SK-N-SH (cell line): ENCODE measurements at regions not wholly inside any gene's neighbourhood (a gene's known extent, or its start where the extent isn't known, plus 50 kb on each side); places are given as distances from the start of the nearest gene placed in this dataset.

Experiments used
- CTCF ChIA-PET: fragments of 300-600, 350-600 bp; formaldehyde crosslinking; extraction: SDS; loops from one replicate; lab custom pipeline; 2021; lab: Yijun Ruan, JAX
- POLR2A ChIA-PET: fragments of 350-600 bp; sonication (Branson Sonifier 250); formaldehyde crosslinking; extraction: SDS; loops from one replicate; lab custom pipeline; 2020; ENCODE audit warnings: antibody characterized with exemption, inconsistent platforms; lab: Yijun Ruan, JAX
- DNase-seq: peaks from one replicate; pipeline ENCODE4 v3.0.0; 2012
- H2AFZ ChIP-seq: fragments of 200-600 bp; sonication (generic); 2 replicates; pipeline ENCODE4 v1.8.1; 2016; ENCODE audit warnings: antibody characterized with exemption, mild to moderate bottlenecking, low read depth
- H3F3A ChIP-seq: fragments of 200-600 bp; sonication (generic); replicated peaks from 2 replicates; pipeline ENCODE3; 2016; ENCODE audit warnings: antibody characterized with exemption, mild to moderate bottlenecking; ENCODE audit not compliant: insufficient read depth
- H3K27ac ChIP-seq, 2 experiments: fragments of 200-500 bp in 1 of 2; fragments of 200-600 bp in 1 of 2; sonication (Bioruptor generic) in 1 of 2; sonication (generic), shearing (Covaris generic) in 1 of 2; 2 replicates each; pipeline versions ENCODE4 v1.5.1 to v1.6.1; 2014 to 2016; ENCODE audit warnings: low read depth in 2 of 2, inconsistent platforms in 1 of 2, low read length in 1 of 2, mild to moderate bottlenecking in 1 of 2, mixed read lengths in 1 of 2
- H3K27me3 ChIP-seq: fragments of 200-600 bp; sonication (generic), shearing (Covaris generic); 2 replicates; pipeline ENCODE4 v1.6.1; 2016; ENCODE audit warnings: mixed run types; ENCODE audit not compliant: insufficient read depth
- H3K36me3 ChIP-seq, 2 experiments: fragments of 200-500 bp in 1 of 2; fragments of 200-600 bp in 1 of 2; sonication (Bioruptor generic) in 1 of 2; sonication (generic) in 1 of 2; replicated peaks in 1 of 2; 2 replicates each; pipeline versions ENCODE3 to v1.5.1; 2014 to 2016; ENCODE audit warnings: low read length in 1 of 2, mild to moderate bottlenecking in 1 of 2; ENCODE audit not compliant: insufficient read depth in 2 of 2, control insufficient read depth in 1 of 2
- H3K4me1 ChIP-seq, 2 experiments: fragments of 200-500 bp in 1 of 2; fragments of 200-600 bp in 1 of 2; sonication (Bioruptor generic) in 1 of 2; sonication (generic), shearing (Covaris generic) in 1 of 2; 2 replicates each; pipeline versions ENCODE4 v1.5.1 to v1.6.1; 2014 to 2016; ENCODE audit warnings: low read depth in 1 of 2, low read length in 1 of 2, mixed run types in 1 of 2; ENCODE audit not compliant: insufficient read depth in 2 of 2, control insufficient read depth in 1 of 2
- H3K4me2 ChIP-seq: fragments of 200-600 bp; sonication (generic), shearing (Covaris generic); 2 replicates; pipeline ENCODE4 v1.6.1; 2017; ENCODE audit warnings: mixed run types
- H3K4me3 ChIP-seq, 2 experiments: fragments of 200-500 bp in 1 of 2; fragments of 200-600 bp in 1 of 2; sonication (Bioruptor generic) in 1 of 2; sonication (generic), shearing (Covaris generic) in 1 of 2; 2 replicates each; pipeline versions ENCODE4 v1.5.1 to v1.8.1; 2014 to 2016; ENCODE audit warnings: low read depth in 2 of 2, inconsistent platforms in 1 of 2, low read length in 1 of 2, mild to moderate bottlenecking in 1 of 2, mixed read lengths in 1 of 2, moderate library complexity in 1 of 2
- H3K79me2 ChIP-seq: fragments of 200-600 bp; sonication (generic); 2 replicates; pipeline ENCODE4 v1.8.1; 2017; ENCODE audit warnings: mild to moderate bottlenecking; ENCODE audit not compliant: insufficient read depth
- H3K9ac ChIP-seq: fragments of 200-600 bp; sonication (generic); 2 replicates; pipeline ENCODE4 v1.6.1; 2017; ENCODE audit warnings: mixed run types
- H3K9me2 ChIP-seq: fragments of 200-600 bp; sonication (generic); 2 replicates; pipeline ENCODE4 v1.6.1; 2017; ENCODE audit warnings: mixed run types
- H3K9me3 ChIP-seq: fragments of 200-600 bp; sonication (generic); 2 replicates; pipeline ENCODE4 v1.6.1; 2017; ENCODE audit warnings: mixed run types, mild to moderate bottlenecking, moderate library complexity
- H4K20me1 ChIP-seq: fragments of 200-600 bp; sonication (generic); 2 replicates; pipeline ENCODE4 v1.6.1; 2017; ENCODE audit warnings: mild to moderate bottlenecking, mixed run types; ENCODE audit not compliant: insufficient read depth
- ELF1 ChIP-seq: IDR thresholded peaks from 2 replicates; pipeline ENCODE4 v1.4.0; 2012
- FOSL2 ChIP-seq: IDR thresholded peaks from 2 replicates; pipeline ENCODE4 v1.4.0; 2012; ENCODE audit warnings: low read depth, mild to moderate bottlenecking, moderate library complexity, borderline replicate concordance
- GABPA ChIP-seq: IDR thresholded peaks from 2 replicates; pipeline ENCODE4 v1.4.0; 2012; ENCODE audit warnings: low read depth, mild to moderate bottlenecking
- MEF2A ChIP-seq: IDR thresholded peaks from 2 replicates; pipeline ENCODE4 v1.4.0; 2012; ENCODE audit warnings: low read depth, borderline replicate concordance
- MXI1 ChIP-seq: IDR thresholded peaks from 2 replicates; pipeline ENCODE4 v1.6.1; 2012; ENCODE audit warnings: mild to moderate bottlenecking, low read depth, low read length, improper control_type of control experiment
- RCOR1 ChIP-seq: fragments of 150-350 bp; IDR thresholded peaks from 2 replicates; pipeline ENCODE4 v1.6.1; 2017; ENCODE audit warnings: antibody characterized with exemption, low read length
- SMC3 ChIP-seq: IDR thresholded peaks from 2 replicates; pipeline ENCODE4 v1.6.1; 2012; ENCODE audit warnings: low read depth, low read length, improper control_type of control experiment
- TAF1 ChIP-seq: IDR thresholded peaks from 2 replicates; pipeline ENCODE4 v1.6.1; 2012; ENCODE audit warnings: low read depth, mild to moderate bottlenecking, low read length, moderate library complexity, borderline replicate concordance
- TCF12 ChIP-seq: IDR thresholded peaks from 2 replicates; pipeline ENCODE4 v1.4.0; 2012
- TEAD4 ChIP-seq: IDR thresholded peaks from 2 replicates; pipeline ENCODE4 v1.4.0; 2012; ENCODE audit warnings: mild to moderate bottlenecking, borderline replicate concordance; ENCODE audit not compliant: insufficient read depth
- WGBS: methylation state at CpG from one replicate; pipeline ENCODE4 v1.1.6; 2017; ENCODE audit warnings: low lambda C conversion rate; 5-methylcytosine and 5-hydroxymethylcytosine counted together
- TF ChIP-seq, protein P1 (sequence below): fragments of 150-350 bp; IDR thresholded peaks from 2 replicates; pipeline ENCODE4 v1.6.1; 2017; ENCODE audit warnings: antibody characterized with exemption, low read length, low read depth, borderline replicate concordance
- TF ChIP-seq, protein P2 (sequence below): fragments of 150-350 bp; IDR thresholded peaks from 2 replicates; pipeline ENCODE4 v1.6.1; 2016; ENCODE audit warnings: mild to moderate bottlenecking, low read depth, low read length
- TF ChIP-seq, protein P3 (sequence below): IDR thresholded peaks from 2 replicates; pipeline ENCODE4 v1.6.1; 2012; ENCODE audit warnings: mild to moderate bottlenecking, low read depth, low read length, moderate library complexity

- Histone ChIP-seq H3F3A (no peaks in the 10 kb centered on the region), H3K9ac (peak overlapping the region; percentile 17; the same call in 1 of the 2 replicates), H3K4me1 (no peaks in the 10 kb centered on the region), H2AFZ (peak overlapping the region; percentile 84), H3K4me3 (peak overlapping the region in 1 of 2 experiments; percentile 39; a peak in 1 of 4 replicates), H3K4me2 (peak overlapping the region; percentile 58), H3K27ac (peak overlapping the region in 1 of 2 experiments; percentile 36; a peak in 2 of 4 replicates), H3K9me3 (no peaks in the 10 kb centered on the region), H3K9me2 (no peaks in the 10 kb centered on the region), H4K20me1 (no peaks in the 10 kb centered on the region), H3K27me3 (no peaks in the 10 kb centered on the region), H3K79me2 (no peaks in the 10 kb centered on the region), H3K36me3 (no peaks in the 10 kb centered on the region)
- WGBS: 10% methylated on average over 8 of the region's 8 CpGs
- ChIA-PET CTCF (no interaction called here), POLR2A (no interaction called here)
- TF ChIP-seq, protein P1, sequence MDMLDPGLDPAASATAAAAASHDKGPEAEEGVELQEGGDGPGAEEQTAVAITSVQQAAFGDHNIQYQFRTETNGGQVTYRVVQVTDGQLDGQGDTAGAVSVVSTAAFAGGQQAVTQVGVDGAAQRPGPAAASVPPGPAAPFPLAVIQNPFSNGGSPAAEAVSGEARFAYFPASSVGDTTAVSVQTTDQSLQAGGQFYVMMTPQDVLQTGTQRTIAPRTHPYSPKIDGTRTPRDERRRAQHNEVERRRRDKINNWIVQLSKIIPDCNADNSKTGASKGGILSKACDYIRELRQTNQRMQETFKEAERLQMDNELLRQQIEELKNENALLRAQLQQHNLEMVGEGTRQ: no peak
- TF ChIP-seq MEF2A (no peak), GABPA (no peak), SMC3 (no peak), TEAD4 (no peak), FOSL2 (no peak), TCF12 (no peak), MXI1 (no peak), RCOR1 (no peak), ELF1 (no peak), TAF1 (no peak)
- TF ChIP-seq, protein P2, sequence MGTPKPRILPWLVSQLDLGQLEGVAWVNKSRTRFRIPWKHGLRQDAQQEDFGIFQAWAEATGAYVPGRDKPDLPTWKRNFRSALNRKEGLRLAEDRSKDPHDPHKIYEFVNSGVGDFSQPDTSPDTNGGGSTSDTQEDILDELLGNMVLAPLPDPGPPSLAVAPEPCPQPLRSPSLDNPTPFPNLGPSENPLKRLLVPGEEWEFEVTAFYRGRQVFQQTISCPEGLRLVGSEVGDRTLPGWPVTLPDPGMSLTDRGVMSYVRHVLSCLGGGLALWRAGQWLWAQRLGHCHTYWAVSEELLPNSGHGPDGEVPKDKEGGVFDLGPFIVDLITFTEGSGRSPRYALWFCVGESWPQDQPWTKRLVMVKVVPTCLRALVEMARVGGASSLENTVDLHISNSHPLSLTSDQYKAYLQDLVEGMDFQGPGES: no peak
- TF ChIP-seq, protein P3, sequence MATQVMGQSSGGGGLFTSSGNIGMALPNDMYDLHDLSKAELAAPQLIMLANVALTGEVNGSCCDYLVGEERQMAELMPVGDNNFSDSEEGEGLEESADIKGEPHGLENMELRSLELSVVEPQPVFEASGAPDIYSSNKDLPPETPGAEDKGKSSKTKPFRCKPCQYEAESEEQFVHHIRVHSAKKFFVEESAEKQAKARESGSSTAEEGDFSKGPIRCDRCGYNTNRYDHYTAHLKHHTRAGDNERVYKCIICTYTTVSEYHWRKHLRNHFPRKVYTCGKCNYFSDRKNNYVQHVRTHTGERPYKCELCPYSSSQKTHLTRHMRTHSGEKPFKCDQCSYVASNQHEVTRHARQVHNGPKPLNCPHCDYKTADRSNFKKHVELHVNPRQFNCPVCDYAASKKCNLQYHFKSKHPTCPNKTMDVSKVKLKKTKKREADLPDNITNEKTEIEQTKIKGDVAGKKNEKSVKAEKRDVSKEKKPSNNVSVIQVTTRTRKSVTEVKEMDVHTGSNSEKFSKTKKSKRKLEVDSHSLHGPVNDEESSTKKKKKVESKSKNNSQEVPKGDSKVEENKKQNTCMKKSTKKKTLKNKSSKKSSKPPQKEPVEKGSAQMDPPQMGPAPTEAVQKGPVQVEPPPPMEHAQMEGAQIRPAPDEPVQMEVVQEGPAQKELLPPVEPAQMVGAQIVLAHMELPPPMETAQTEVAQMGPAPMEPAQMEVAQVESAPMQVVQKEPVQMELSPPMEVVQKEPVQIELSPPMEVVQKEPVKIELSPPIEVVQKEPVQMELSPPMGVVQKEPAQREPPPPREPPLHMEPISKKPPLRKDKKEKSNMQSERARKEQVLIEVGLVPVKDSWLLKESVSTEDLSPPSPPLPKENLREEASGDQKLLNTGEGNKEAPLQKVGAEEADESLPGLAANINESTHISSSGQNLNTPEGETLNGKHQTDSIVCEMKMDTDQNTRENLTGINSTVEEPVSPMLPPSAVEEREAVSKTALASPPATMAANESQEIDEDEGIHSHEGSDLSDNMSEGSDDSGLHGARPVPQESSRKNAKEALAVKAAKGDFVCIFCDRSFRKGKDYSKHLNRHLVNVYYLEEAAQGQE: no peak
- DNase-seq: no peak
Observed at GRCh38 chr5:4661326-4661725, 478.8 kb upstream of the ADAMTS16 start.
